Fibroblast of the conjunctiva (primary cell): ENCODE measurements at regions not wholly inside any gene's neighbourhood (a gene's known extent, or its start where the extent isn't known, plus 50 kb on each side); places are given as distances from the start of the nearest gene placed in this dataset.

ENCODE experiments used
- DNase-seq: peaks from one replicate; pipeline ENCODE4 v3.0.0-alpha.2; 2010; ENCODE audit warnings: low read depth

DNA sequence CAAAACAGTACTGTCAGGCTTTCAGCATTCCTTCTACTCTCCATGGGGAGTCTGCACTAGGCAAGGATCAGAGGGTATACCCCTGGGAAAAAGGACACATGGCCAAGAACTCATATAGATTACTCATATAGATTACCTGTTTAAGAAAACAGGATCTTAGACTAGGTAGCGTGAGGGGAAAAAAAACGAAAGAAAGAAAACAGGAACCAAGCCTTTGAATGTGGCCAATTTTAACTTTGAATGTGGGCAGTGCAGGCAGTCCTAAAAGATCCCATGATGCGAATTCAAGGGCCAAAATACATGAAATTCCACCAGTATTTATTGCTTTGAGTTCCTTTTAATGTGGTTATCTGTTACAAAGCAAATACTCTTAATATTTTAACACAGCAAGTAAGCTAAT, 108.6 kb upstream of the TAC1 start:
- DNase-seq = no peak

DNA sequence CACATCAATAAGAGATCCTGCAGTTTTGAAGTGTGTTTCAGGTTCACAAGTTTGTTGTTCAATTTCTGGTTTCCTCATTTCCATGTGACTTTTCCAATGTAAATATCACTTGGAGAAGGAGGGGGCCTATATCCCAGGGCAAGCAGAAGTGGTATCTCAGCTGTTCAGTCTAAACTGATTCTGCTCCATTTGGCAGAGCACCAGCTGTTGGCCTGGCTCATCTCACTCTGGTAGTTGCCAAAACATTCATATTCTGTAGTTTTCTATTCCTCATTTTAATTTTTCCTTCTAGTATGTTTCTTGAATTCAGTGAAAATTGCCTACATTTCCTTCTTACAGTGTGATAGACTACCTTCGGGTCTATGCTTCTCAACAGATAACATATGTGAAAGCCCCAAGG, 101.8 kb upstream of the TAC1 start:
- DNase-seq = no peak

DNA sequence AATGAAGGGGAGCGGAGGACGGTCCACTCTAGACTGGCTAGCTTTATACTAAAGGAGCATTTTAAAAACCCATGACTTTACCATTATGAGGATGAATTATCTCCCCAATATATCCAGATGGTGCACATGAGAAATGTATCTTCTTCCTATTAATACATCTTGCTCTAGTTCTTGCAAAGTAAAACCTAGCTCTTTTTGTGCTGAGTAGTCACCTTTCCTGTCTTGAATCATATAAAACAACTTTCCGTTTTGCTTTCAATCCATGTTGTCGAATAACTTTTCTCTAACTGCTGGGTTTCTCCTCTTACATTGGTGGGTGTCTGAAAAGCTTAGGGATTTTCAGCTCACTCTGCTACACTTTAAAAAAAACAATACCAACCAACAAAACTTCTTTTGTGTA, 96.3 kb upstream of the TAC1 start:
- no peak for DNase-seq

DNA sequence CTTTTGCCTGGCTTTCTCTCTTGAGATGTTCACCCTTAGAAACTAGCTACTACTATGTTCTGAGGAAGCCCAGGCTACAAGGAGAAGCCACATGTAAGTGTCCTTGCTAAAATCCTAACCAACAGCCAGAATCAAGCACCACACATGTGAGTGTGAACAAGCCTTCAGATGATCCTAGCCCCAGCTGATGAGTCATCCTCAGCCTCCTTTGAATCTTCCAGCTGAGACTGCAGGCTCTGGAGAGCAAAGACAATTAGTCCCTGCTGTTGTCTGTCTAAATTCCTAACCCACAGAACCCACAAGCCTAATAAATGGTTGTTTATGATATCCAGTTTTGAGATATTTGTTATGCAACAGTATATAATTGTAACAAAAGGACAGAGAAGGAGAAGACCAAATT, 92.8 kb upstream of the TAC1 start:
- DNase-seq = no peak

DNA sequence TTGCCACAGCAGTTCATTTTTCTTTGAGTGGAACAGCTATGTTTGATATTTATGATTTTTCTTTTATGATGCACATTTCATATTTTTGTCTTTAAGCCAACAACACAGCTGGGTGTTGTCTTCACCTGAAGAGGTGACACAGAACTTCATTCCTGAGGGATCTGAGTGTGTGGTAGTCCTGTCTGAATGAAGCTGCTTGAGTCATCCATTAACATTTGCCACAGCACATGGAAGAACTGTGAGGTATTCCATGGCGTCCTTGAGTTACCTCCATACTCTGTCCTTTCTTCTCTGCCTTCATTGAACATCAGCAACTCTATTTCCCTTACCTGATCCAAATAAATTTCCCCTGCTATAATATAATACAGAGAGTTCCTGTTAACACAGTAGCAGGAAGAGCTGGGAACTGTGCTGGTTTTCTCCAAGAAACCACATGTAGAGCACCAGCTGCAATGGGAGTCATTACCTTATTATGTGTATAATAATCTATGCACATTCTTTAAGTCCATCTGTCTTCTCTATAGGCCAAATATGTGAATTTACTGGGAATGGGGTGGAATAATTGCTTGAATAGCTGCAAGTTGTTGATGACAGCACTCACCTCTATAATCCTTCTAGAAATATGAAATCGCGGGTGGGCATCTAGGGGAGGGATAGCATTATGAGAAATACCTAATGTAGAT, 72.4 kb upstream of the TAC1 start:
- DNase-seq = no peak

DNA sequence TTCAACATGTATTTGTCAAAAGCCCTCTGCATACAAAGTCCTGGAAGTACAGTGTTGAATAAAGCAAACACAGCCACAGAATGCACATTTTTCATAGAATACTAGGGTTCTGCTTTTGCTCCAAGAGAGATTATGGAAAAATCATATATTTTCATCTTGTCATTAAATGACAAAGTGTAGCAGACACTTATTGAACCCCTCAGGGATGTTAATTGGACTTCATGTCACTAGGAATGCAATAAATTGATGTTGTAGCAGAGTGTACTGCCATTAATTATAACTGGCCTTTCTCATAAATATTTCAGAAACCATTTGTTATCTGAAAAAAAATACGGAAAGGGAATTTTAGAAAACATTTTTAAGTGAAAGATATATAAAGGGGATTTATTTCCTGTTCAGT, 64.5 kb upstream of the TAC1 start:
- DNase-seq = no peak

DNA sequence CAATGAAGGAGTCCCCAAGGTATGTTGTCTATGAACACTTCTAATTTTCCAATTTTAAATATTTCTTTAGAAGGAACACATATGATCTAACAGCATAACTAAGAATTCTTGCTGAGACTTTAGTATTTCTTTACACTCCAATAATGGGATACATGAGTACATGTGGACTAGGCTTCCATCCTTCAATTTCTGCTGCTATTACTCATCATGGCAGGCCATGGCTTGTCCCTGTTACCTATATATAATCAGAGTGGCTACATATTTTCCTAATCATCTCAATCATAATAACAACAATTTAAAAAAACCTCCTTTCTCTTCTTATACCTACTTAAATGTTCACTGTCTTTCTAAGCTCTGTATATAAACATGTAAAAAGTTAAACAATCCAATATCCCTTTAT, 60.3 kb upstream of the TAC1 start:
- no peak for DNase-seq

DNA sequence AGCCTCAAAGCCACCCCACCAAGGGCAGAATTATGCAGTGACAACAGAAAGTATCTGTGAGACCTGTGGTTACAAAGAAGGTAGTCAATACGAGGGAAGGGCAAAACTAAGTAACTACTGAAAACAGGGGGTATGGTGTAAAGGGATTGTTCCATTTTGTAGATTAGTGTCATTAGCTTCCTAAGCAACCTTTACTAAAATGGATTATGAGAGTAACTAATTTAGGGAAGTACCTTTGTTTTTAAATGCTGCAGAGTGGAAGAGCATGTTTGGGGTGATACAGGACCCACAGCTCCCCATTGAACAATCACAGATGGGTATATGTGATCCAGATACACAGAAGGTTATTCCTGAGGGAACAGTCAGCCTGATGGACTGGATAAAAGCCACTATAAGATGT, 51.3 kb upstream of the TAC1 start:
- no peak for DNase-seq
